ENCODE measurements at regions not wholly inside any gene's neighbourhood (a gene's known extent, or its start where the extent isn't known, plus 50 kb on each side); places are given as distances from the start of the nearest gene placed in this dataset.
A peak's percentile ranks its signal among the peaks of the same experiment; 100 is the strongest.
"Not testable (repeated sequence)": the region's sequence is repeated elsewhere in the genome, so short reads cannot be mapped to it uniquely, and the experiment has no call there.

GRCh38 chr5:7242118-7242710 is 153.7 kb upstream of the ADCY2 start:
- DNase-seq = no peak

DNA sequence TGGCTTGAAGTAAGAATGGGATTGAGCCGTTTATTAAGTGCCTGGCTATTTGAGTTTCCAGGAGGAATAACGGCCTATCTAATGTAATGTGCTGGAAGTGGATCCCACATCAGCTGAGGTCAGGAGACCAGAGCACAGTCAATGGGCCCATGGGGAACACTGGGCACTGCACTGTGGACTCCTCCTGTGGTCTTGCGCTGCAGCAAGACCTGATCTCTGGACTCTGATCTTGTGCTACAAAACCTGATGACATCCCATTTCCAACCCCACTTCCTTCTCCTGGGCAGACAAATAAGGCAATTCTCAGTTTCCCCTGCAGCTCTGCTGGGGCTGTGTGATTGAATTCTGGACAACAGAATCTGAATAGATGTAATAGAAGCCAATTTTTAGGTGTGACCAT is 151.7 kb upstream of the ADCY2 start:
- no peak for DNase-seq

DNA sequence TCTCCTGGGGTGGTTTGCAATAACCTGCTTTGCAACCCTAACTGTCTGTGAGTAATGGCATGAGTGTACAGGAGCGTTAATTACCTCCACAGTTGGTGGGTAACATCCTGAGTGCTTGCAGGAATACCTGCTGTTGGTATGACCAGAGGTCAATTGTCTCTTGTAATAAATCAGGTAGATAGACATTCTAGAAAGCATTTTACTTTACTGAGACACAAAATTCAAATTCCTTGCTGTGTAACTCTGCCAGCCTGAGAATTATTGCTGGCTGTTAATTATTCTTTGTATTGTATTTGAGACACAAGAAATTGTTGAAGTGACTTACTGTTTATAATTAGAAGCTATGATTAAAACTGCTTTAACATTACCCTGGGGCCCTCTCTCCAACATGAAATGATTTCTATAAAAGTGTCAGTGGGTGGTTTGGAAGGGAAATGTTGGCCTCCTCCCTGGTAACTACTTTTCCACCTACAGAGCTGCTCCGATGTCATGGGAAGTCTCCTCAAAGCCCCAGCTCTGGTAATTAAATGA is 150.8 kb upstream of the ADCY2 start:
- DNase-seq = no peak

DNA sequence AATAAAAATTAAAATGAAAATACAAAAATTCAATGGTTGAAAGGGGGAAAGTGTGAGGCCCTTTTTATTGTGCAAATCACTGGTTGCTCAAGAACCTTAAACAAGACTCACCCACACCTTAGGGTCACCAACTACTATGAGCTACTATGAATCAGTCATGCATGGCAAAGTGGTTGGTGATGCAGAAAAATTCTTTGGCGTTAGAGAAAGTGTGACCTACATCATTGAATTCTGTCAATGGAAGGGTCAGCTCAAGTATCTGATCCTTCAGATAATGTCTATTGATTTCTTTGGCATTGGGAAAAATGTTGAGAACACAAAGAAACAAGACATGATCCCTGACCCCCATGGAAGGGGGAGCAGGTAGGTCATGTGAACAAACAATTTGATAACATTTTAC is 149.7 kb upstream of the ADCY2 start:
- DNase-seq = no peak

DNA sequence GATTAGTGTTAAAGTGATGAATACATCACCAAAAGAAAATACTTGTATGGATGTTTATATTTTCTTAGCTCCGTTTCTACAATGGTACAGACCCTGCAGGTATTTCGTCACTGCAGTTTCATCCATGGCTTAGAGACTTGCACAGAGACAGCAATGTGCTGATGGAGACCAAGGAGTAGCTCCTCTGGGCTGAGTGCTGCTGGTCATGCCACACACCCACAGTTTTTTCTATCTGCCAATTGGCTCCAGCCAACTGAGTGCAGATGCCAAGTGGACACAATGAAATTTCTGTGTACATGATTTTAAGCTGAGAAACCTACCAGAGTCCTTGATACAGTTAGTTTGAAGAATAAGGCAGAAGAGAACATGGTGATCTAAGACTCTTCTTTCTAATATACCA is 145.9 kb upstream of the ADCY2 start:
- no peak for DNase-seq

DNA sequence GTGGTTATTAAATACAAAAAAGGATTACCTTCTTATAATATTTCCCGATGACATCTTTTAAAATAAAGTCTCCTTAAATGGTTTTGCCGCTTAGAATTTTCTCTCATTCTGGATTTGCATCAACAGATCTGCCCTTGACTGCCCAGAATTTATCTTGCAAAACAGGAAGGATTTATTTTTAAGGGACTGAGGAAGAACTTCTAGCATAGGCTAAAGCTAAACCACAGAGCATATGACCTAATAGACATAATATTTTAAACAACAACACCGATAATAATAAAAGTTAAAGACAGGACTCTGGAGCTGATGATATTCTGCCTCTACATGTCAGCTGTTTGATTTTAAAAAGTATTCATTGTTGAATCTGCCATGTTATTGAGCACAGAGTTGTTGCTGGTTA is 145.3 kb upstream of the ADCY2 start:
- no peak for DNase-seq

- no peak for DNase-seq
Observed at GRCh38 chr5:7251132-7251531, 144.8 kb upstream of the ADCY2 start.

GRCh38 chr5:7261049-7261448 is 134.9 kb upstream of the ADCY2 start:
- peak; percentile 19 for DNase-seq

DNA sequence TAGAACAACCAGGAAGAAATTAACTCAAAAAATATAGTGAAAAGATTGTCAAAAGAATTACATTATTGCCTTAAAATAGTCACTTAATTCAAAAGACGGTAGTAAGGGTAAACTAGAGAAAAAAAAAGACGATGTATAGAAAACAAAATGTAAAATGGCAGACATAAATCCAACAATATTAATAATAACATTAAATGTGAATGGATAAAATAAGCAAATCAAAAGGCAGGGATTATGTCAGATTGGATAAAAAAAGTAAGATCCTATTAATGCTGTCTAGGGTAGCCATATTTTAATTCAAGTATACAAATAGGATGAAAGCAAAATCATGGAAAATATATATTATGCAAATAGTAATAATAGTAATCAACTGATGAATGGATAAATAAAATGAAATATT is 134.0 kb upstream of the ADCY2 start:
- DNase-seq = no peak

DNA sequence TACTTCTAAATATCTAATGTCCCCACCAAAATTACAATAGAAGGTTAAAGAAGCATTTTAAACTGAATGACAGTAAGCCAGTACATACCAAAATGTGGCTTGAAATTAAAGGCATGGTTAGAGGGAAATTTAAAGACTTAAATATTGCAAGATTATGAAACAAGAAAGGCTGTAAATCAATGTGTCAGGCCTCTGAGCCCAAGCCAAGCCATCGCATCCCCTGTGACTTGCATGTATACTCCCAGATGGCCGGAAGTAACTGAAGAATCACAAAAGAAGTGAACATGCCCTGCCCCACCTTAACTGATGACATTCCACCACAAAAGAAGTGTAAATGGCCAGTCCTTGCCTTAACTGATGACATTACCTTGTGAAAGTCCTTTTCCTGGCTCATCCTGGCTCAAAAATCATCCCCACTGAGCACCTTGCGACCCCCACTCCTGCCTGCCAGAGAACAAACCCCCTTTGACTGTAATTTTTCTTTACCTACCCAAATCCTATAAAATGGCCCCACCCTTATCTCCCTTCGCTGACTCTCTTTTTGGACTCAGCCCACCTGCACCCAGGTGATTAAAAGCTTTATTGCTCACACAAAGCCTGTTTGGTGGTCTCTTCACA is 132.4 kb upstream of the ADCY2 start:
- DNase-seq = not testable (repeated sequence)

DNA sequence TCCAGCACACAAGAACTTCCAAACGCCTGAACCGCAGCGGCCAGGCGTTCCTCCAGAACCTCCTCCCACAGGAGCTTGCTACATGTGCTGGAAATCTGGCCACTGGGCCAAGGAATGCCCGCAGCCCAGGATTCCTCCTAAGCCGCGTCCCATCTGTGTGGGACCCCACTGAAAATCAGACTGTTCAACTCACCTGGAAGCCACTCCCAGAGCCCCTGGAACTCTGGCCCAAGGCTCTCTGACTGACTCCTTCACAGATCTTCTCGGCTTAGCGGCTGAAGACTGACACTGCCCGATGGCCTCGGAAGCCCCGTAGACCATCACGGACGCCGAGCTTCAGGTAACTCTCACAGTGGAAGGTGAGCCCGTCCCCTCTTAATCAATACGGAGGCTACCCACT is 130.2 kb upstream of the ADCY2 start:
- not testable (repeated sequence) for DNase-seq

DNA sequence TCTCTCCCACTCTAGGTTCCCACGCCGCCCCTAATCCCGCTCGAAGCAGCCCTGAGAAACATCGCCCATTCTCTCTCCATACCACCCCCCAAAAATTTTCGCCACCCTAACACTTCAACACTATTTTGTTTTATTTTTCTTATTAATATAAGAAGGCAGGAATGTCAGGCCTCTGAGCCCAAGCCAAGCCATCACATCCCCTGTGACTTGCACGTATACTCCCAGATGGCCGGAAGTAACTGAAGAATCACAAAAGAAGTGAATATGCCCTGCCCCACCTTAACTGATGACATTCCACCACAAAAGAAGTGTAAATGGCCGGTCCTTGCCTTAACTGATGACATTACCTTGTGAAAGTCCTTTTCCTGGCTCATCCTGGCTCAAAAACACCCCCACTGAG is 127.2 kb upstream of the ADCY2 start:
- not testable (repeated sequence) for DNase-seq

- DNase-seq = no peak
Observed at GRCh38 chr5:7269591-7270274, 126.2 kb upstream of the ADCY2 start.

GRCh38 chr5:7271435-7272084 is 124.4 kb upstream of the ADCY2 start:
- DNase-seq = no peak

DNA sequence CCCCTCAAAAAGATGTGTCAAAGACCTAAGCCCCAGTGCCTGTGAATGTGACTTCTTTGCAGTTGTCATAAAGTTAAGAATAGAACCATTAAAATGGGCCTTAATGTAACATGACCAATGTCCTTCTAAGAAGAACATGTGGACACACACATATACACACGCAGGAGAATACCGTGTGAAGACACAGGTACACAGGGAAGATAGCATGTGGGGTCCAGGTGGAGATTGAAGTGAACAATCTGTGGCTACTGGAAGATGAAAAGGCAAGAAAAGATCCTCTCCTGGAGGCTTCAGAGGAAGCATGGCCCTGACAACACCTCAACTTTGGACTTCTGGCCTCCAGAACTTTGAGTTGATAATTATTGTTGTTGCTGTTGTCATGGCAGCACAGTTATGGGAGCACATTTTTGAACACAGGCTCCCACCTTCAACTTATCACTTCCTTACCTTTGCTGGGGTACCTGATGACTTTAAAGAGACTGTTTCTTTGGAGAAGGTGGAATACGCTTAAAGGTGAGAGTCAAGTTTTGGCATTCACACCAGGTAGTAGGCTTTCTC is 123.5 kb upstream of the ADCY2 start:
- DNase-seq = no peak

GRCh38 chr5:7274203-7274602 is 121.7 kb upstream of the ADCY2 start:
- DNase-seq = no peak

- not testable (repeated sequence) for DNase-seq
Observed at GRCh38 chr5:7289634-7290033, 106.3 kb upstream of the ADCY2 start.

DNA sequence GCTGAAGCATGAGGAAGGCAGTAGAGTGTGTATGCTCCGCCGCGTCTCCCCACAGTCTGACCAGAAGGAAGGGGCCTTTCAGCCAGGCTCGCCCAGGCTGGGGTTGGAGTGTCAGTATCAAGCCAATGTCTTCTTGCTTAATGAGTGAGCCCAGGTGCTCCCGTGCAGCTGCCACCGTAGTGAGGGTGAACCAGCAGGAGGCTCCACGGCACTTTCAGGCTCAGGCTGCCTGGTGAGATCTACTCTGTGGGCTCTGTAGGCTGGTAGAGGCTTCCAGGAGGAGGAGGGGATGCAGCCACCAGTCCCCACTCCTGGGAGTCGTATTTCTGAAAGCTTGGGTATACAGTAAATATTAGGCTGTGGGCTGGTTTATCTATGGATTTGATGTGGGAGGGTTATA is 98.1 kb upstream of the ADCY2 start:
- DNase-seq = not testable (repeated sequence)

GRCh38 chr5:7299731-7300130 is 96.2 kb upstream of the ADCY2 start:
- DNase-seq = not testable (repeated sequence)

GRCh38 chr5:7305000-7305674 is 90.8 kb upstream of the ADCY2 start:
- DNase-seq = not testable (repeated sequence)

- not testable (repeated sequence) for DNase-seq
Observed at GRCh38 chr5:7306556-7306955, 89.4 kb upstream of the ADCY2 start.

GRCh38 chr5:7307709-7308108 is 88.2 kb upstream of the ADCY2 start:
- DNase-seq = not testable (repeated sequence)

DNA sequence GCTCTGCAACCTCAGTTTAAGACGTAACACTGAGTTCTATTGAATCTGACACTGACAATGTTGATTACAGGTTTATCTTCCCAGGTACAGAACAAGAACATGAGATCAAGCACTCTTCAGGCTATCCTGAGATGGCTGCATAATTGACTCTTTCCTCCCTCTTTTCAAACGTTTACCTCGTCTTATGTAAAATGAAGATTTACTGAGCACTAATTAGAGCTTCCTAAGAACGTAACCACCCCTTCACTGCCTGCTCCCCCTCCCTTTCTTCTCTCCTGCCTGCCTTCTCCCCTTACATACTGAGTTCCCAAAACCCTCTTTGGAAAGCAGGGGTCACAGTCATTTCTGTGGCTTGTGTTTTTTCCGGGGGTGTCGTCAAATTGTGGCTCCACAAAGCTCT is 86.2 kb upstream of the ADCY2 start:
- DNase-seq = not testable (repeated sequence)

All from NCI-H1694 treated with DMSO at 0.1 percent for 48 hours (cell line).